HEK293T (cell line): ENCODE measurements at regions not wholly inside any gene's neighbourhood (a gene's known extent, or its start where the extent isn't known, plus 50 kb on each side); places are given as distances from the start of the nearest gene placed in this dataset.

Experiments used
- NFRKB ChIP-seq: fragments of 450-650 bp; IDR thresholded peaks from 2 replicates; pipeline ENCODE4 v1.6.1; 2016; ENCODE audit warnings: mild to moderate bottlenecking, moderate library complexity
- SP1 ChIP-seq: fragments of 450-650 bp; IDR thresholded peaks from 2 replicates; pipeline ENCODE4 v1.6.1; 2017
- SUZ12 ChIP-seq: fragments of 450-650 bp; IDR thresholded peaks from 2 replicates; pipeline ENCODE4 v1.6.1; 2016; ENCODE audit warnings: mild to moderate bottlenecking
- TARDBP ChIP-seq: fragments of 450-650 bp; IDR thresholded peaks from 2 replicates; pipeline ENCODE4 v1.6.1; 2016
- ZNF384 ChIP-seq: fragments of 450-650 bp; IDR thresholded peaks from 2 replicates; pipeline ENCODE4 v1.6.1; 2016

- TF ChIP-seq NFRKB: no peak
- no peak for TF ChIP-seq SP1
- no peak for TF ChIP-seq SUZ12
- no peak for TF ChIP-seq ZNF384
- TF ChIP-seq TARDBP: no peak
Measured at GRCh38 chr5:100401149-100401548, 134.0 kb upstream of the FAM174A start.
